ENCODE measurements at regions not wholly inside any gene's neighbourhood (a gene's known extent, or its start where the extent isn't known, plus 50 kb on each side); places are given as distances from the start of the nearest gene placed in this dataset.

DNA sequence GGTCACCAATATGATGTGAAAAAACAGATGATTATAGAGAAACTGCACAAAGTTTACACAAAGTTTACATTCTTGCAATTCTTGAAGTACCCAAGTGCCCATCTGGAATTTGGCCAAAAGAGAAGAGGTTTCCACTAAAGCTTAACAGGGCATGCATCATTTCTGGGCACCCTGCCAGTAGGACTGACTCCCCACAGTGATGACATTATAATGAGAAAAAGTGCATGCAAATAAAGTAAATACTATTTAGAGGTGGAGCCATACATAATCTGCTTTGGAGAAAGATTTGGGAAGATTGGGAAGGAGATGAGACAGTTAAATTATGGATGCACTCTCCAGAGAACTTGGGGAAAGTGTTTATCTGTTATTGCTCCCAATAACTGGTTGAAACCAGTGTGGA is 93.7 kb upstream of the TRPC3 start:
- TF ChIP-seq, protein P1, sequence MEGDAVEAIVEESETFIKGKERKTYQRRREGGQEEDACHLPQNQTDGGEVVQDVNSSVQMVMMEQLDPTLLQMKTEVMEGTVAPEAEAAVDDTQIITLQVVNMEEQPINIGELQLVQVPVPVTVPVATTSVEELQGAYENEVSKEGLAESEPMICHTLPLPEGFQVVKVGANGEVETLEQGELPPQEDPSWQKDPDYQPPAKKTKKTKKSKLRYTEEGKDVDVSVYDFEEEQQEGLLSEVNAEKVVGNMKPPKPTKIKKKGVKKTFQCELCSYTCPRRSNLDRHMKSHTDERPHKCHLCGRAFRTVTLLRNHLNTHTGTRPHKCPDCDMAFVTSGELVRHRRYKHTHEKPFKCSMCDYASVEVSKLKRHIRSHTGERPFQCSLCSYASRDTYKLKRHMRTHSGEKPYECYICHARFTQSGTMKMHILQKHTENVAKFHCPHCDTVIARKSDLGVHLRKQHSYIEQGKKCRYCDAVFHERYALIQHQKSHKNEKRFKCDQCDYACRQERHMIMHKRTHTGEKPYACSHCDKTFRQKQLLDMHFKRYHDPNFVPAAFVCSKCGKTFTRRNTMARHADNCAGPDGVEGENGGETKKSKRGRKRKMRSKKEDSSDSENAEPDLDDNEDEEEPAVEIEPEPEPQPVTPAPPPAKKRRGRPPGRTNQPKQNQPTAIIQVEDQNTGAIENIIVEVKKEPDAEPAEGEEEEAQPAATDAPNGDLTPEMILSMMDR (conservative IDR thresholded peaks at IDR 0.05) = no peak
- TF ChIP-seq ZFX (IDR thresholded peaks at IDR 0.05) = no peak

All from C4-2B (cell line).